Neural cell (in vitro differentiated cells): ENCODE measurements at regions not wholly inside any gene's neighbourhood (a gene's known extent, or its start where the extent isn't known, plus 50 kb on each side); places are given as distances from the start of the nearest gene placed in this dataset.

Experiments used
- H2AFZ ChIP-seq: fragments of 200-600, 300-800 bp; sonication (generic), shearing (Covaris generic); 2 replicates; pipeline ENCODE4 v1.6.0; 2014; ENCODE audit warnings: low read depth, mild to moderate bottlenecking, antibody characterized with exemption, low read length, moderate library complexity
- H3F3A ChIP-seq: fragments of 200-600 bp; shearing (Covaris generic); 2 replicates; pipeline ENCODE4 v1.6.1; 2016; ENCODE audit warnings: mild to moderate bottlenecking, moderate library complexity, mixed read lengths, antibody characterized with exemption, low read length; ENCODE audit not compliant: insufficient read depth, poor library complexity, severe bottlenecking
- H3K27ac ChIP-seq: fragments of 200-600, 300-800 bp; sonication (generic), shearing (Covaris generic); 2 replicates; pipeline ENCODE4 v1.5.1; 2014; ENCODE audit warnings: mild to moderate bottlenecking, low read length, moderate library complexity
- H3K27me3 ChIP-seq: fragments of 300-800, 200-600 bp; sonication (generic), shearing (Covaris generic); 2 replicates; pipeline ENCODE4 v1.6.0; 2014; ENCODE audit warnings: mild to moderate bottlenecking, low read depth, low read length, moderate library complexity; ENCODE audit not compliant: insufficient read depth
- H3K36me3 ChIP-seq: fragments of 300-800, 200-600 bp; sonication (generic), shearing (Covaris generic); 2 replicates; pipeline ENCODE4 v1.5.1; 2014; ENCODE audit warnings: mild to moderate bottlenecking, antibody characterized with exemption, low read length, moderate library complexity; ENCODE audit not compliant: insufficient read depth
- H3K4me2 ChIP-seq: fragments of 300-800, 200-600 bp; sonication (generic), shearing (Covaris generic); 2 replicates; pipeline ENCODE4 v1.6.0; 2014; ENCODE audit warnings: mild to moderate bottlenecking, low read length
- H3K4me3 ChIP-seq: fragments of 300-800, 200-600 bp; sonication (generic), shearing (Covaris generic); 2 replicates; pipeline ENCODE4 v1.5.1; 2014; ENCODE audit warnings: mild to moderate bottlenecking, low read length, moderate library complexity
- H3K79me2 ChIP-seq: fragments of 200-600 bp; shearing (Covaris generic); replicated peaks from 2 replicates; pipeline ENCODE4 v1.6.0; 2014; ENCODE audit warnings: mild to moderate bottlenecking, low read length, moderate library complexity; ENCODE audit not compliant: insufficient read depth
- H3K9ac ChIP-seq: fragments of 300-800, 200-600 bp; sonication (generic), shearing (Covaris generic); 2 replicates; pipeline ENCODE4 v1.6.1; 2016; ENCODE audit warnings: mild to moderate bottlenecking, low read length, mixed read lengths
- H3K9me2 ChIP-seq: fragments of 200-600 bp; shearing (Covaris generic); 2 replicates; pipeline ENCODE4 v1.6.1; 2016; ENCODE audit warnings: mild to moderate bottlenecking, low read length, mixed read lengths; ENCODE audit not compliant: insufficient read depth
- H3K9me3 ChIP-seq: fragments of 200-600, 300-800 bp; sonication (generic), shearing (Covaris generic); 2 replicates; pipeline ENCODE4 v1.6.1; 2016; ENCODE audit warnings: mild to moderate bottlenecking, mixed run types, low read length, moderate library complexity, mixed read lengths
- H4K20me1 ChIP-seq: fragments of 200-600 bp; shearing (Covaris generic); 2 replicates; pipeline ENCODE4 v1.6.1; 2016; ENCODE audit warnings: mild to moderate bottlenecking, mixed run types; ENCODE audit not compliant: insufficient read depth
- CTCF ChIP-seq: fragments of 450-650 bp; IDR thresholded peaks from 2 replicates; pipeline ENCODE4 v1.5.1; 2014; ENCODE audit warnings: antibody characterized with exemption, mild to moderate bottlenecking, moderate library complexity; ENCODE audit not compliant: poor library complexity, severe bottlenecking
- EP300 ChIP-seq: fragments of 450-650 bp; conservative IDR thresholded peaks from 2 replicates; pipeline ENCODE4 v1.6.1; 2014; ENCODE audit warnings: antibody characterized with exemption, mild to moderate bottlenecking, moderate library complexity; ENCODE audit not compliant: poor library complexity, severe bottlenecking
- EZH2 ChIP-seq: fragments of 200-600, 300-800 bp; shearing (Covaris generic), sonication (generic); IDR thresholded peaks from 2 replicates; pipeline ENCODE4 v1.6.1; 2014; ENCODE audit warnings: antibody characterized with exemption, low read length, borderline replicate concordance, mild to moderate bottlenecking; ENCODE audit not compliant: insufficient read depth, poor library complexity, severe bottlenecking
- MXI1 ChIP-seq: fragments of 450-650 bp; conservative IDR thresholded peaks from 2 replicates; pipeline ENCODE4 v1.6.1; 2014; ENCODE audit warnings: antibody characterized with exemption, mild to moderate bottlenecking; ENCODE audit not compliant: poor library complexity, severe bottlenecking
- POLR2AphosphoS5 ChIP-seq: IDR thresholded peaks from 2 replicates; pipeline ENCODE4 v1.6.1; 2012
- RAD21 ChIP-seq: fragments of 450-650 bp; conservative IDR thresholded peaks from 2 replicates; pipeline ENCODE4 v1.6.1; 2014; ENCODE audit warnings: antibody characterized with exemption, mild to moderate bottlenecking, moderate library complexity
- REST ChIP-seq: IDR thresholded peaks from 2 replicates; pipeline ENCODE4 v1.6.1; 2012; ENCODE audit warnings: borderline replicate concordance
- SMC3 ChIP-seq: fragments of 450-650 bp; conservative IDR thresholded peaks from 2 replicates; pipeline ENCODE4 v1.6.1; 2014; ENCODE audit warnings: antibody characterized with exemption, mild to moderate bottlenecking, moderate library complexity; ENCODE audit not compliant: poor library complexity
- TAF1 ChIP-seq: IDR thresholded peaks from 2 replicates; pipeline ENCODE4 v1.6.1; 2012; ENCODE audit warnings: low read depth

GRCh38 chr6:145091586-145092142 lies 643.7 kb downstream of the EPM2A start:
- H3F3A ChIP-seq = no peaks in the 10 kb centered on the region
- H3K36me3 ChIP-seq = no peaks in the 10 kb centered on the region
- H3K27ac ChIP-seq = no peak overlapping the region
- H3K4me2 ChIP-seq = no peak overlapping the region
- no peaks in the 10 kb centered on the region for H3K9me2 ChIP-seq
- H4K20me1 ChIP-seq = no peaks in the 10 kb centered on the region
- no peak overlapping the region for H3K9ac ChIP-seq
- no peak overlapping the region for H2AFZ ChIP-seq
- no peaks in the 10 kb centered on the region for H3K79me2 ChIP-seq
- TF ChIP-seq REST = no peak
- TF ChIP-seq EP300 = no peak
- TF ChIP-seq TAF1 = no peak
- TF ChIP-seq RAD21 = no peak
- no peak for TF ChIP-seq POLR2AphosphoS5
- TF ChIP-seq EZH2 = no peak
- TF ChIP-seq CTCF = no peak
- no peak for TF ChIP-seq MXI1
- TF ChIP-seq SMC3 = no peak
- H3K27me3 ChIP-seq = no peaks in the 10 kb centered on the region
- H3K4me3 ChIP-seq = no peak overlapping the region
- H3K9me3 ChIP-seq = no peaks in the 10 kb centered on the region

GRCh38 chr6:145092554-145092953 lies 642.8 kb downstream of the EPM2A start:
- Histone ChIP-seq H3K79me2 (no peaks in the 10 kb centered on the region), H3K27ac (no peak overlapping the region), H3K36me3 (no peaks in the 10 kb centered on the region), H3F3A (no peaks in the 10 kb centered on the region), H4K20me1 (no peaks in the 10 kb centered on the region), H3K4me2 (no peak overlapping the region), H3K4me3 (no peak overlapping the region), H2AFZ (no peak overlapping the region), H3K9ac (no peak overlapping the region), H3K9me3 (no peaks in the 10 kb centered on the region), H3K9me2 (no peaks in the 10 kb centered on the region), H3K27me3 (no peaks in the 10 kb centered on the region)
- TF ChIP-seq SMC3 (no peak), REST (no peak), RAD21 (no peak), EZH2 (no peak), MXI1 (no peak), POLR2AphosphoS5 (no peak), EP300 (no peak), CTCF (no peak), TAF1 (no peak)
